ENCODE measurements at regions not wholly inside any gene's neighbourhood (a gene's known extent, or its start where the extent isn't known, plus 50 kb on each side); places are given as distances from the start of the nearest gene placed in this dataset.

- no peak for TF ChIP-seq CTCF (IDR thresholded peaks at IDR 0.05; ENCODE audit: insufficient read depth, missing control alignments)
- DNase-seq (ENCODE audit: insufficient read length, low spot score): no peak
- FAIRE-seq: no peak
Measured at GRCh38 chr6:169898788-169899480, 147.5 kb downstream of the ERMARD start.

DNA sequence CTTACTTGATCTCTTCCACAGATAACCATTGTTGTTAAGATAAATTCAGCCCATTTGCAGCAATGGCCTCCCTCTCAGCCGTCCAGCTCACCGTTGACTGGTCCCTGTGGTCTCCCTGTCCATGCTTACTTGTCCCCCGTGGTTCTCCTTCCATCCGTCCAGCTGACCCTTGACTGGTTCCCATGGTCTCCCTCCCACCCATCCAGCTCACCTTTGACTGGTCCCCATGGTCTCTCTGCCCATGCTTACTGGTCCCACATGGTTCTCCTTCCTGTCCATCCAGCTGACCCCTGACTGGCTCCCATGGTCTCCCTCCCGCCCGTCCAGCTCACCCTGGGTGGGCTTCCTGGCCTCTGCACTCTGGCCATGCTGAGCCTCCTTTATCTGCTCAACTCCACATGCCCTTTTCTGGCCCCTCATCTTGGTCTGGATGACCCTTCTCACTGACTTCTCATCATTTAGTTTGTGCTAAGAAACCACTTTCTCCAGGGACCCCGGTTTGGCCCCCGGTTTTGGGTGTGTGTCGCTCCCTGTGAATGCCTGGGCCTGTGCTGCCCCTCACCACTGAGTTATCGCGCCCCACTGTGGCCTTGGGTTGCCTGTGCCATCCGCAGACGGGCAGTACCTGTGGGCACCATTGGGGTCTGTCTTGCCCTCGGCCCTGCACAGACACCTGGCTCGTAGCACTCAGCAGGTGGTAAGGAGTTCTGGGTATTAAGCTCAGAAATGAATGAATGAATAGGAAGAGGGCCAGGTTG, 146.4 kb downstream of the ERMARD start:
- FAIRE-seq: no peak
- no peak for DNase-seq (ENCODE audit: insufficient read length, low spot score)
- TF ChIP-seq CTCF (IDR thresholded peaks at IDR 0.05; ENCODE audit: insufficient read depth, missing control alignments): no peak

- TF ChIP-seq CTCF (IDR thresholded peaks at IDR 0.05; ENCODE audit: insufficient read depth, missing control alignments): no peak
- DNase-seq (ENCODE audit: insufficient read length, low spot score): no peak
- no peak for FAIRE-seq
Measured at GRCh38 chr6:169896826-169897456, 145.5 kb downstream of the ERMARD start.

DNA sequence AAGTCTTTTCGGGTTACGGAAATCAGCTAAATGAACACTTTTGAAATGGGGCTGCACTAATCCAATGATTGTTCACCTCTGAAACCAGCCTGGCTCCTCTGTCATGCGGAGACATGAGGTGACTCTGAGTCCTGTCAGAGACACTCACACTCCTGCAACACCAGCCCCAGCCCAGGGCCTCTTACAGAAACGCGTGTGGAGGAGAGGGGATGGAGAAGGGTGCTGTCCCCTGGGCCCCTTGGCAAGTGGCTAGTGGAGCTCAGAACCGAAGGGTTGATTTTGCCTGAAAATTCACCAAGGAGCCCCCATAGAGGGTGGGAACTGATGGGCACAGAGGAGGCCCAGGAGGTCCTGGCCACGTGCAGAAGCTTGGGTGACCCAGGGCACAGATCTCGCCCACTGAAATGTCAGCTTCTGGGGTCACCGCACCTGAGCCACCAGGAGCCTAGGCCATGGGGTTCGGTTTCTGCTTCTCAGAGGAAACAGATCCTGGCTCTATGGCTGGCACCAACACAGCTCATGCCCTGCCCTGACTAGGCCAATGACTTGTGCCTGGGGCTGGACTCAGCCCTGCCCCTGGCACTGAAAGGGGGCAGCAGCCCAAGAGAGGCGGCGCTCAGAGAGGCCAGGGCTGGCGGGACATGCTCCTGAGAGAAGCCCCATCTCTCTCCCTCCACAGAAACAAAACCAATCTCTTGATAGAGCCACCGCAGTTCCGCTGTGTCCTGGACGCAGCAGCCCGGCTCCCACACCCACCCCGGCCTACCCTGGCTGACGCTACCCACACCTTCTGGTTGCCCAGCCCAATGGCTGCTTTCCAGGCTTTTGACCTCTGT, 144.7 kb downstream of the ERMARD start:
- FAIRE-seq: no peak

DNA sequence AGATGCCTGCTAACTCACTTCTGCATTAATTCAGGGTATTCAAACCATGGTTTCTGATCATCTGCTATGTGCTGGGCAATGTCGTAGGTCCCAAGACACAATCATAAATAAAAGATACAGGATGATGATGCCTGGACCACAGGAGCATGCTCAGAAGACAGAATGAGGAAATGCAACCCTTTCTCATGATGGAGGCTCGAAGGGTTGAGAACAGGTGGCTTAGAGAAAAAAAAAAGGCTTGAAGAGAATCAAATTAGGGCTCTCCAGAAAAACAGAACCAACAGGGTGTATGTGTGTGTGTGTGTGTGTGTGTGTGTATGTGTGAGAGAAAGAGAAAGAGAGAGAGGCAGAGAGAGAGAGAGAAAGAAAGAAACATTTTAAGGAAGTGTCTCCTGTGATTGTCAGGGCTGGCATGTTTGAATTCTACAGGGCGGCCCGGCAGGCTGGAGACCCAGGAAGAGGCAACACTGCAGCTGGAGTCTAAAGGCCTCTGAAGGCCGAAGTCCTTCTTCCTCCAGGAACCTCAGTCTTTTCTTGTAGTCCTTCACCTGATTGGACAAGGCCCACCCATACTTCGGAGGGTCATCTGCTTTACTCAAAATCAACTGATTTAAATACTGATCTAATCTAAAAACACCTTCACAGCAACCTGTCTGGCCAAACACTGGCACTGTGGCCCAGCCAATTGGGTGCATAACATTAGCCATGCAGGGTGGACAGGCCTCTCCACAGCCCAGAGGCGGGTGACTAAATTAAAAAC, 143.8 kb downstream of the ERMARD start:
- no peak for FAIRE-seq
- DNase-seq (ENCODE audit: insufficient read length, low spot score): no peak
- TF ChIP-seq CTCF (IDR thresholded peaks at IDR 0.05; ENCODE audit: insufficient read depth, missing control alignments): no peak

More for the DNA sequence above, 144.7 kb downstream of the ERMARD start:
- DNase-seq (ENCODE audit: insufficient read length, low spot score): no peak
- no peak for TF ChIP-seq CTCF (IDR thresholded peaks at IDR 0.05; ENCODE audit: insufficient read depth, missing control alignments)

- TF ChIP-seq CTCF (IDR thresholded peaks at IDR 0.05; ENCODE audit: insufficient read depth, missing control alignments): no peak
- no peak for DNase-seq (ENCODE audit: insufficient read length, low spot score)
- no peak for FAIRE-seq
Measured at GRCh38 chr6:169894377-169894960, 143.0 kb downstream of the ERMARD start.
